HT1080 (cell line): ENCODE measurements at regions not wholly inside any gene's neighbourhood (a gene's known extent, or its start where the extent isn't known, plus 50 kb on each side); places are given as distances from the start of the nearest gene placed in this dataset.

Experiments used
- DNase-seq: peaks from one replicate; pipeline ENCODE4 v3.0.0-alpha.2; 2015; ENCODE audit warnings: low read depth

- DNase-seq: no peak
Observed at GRCh38 chr16:80489173-80489572, 51.6 kb upstream of the DYNLRB2 start.

- DNase-seq: no peak
Observed at GRCh38 chr16:80488167-80488566, 52.6 kb upstream of the DYNLRB2 start.

GRCh38 chr16:80480664-80481063 is 60.1 kb upstream of the DYNLRB2 start:
- DNase-seq: no peak

GRCh38 chr16:80477838-80478237 is 63.0 kb upstream of the DYNLRB2 start:
- no peak for DNase-seq

GRCh38 chr16:80468029-80468428 is 72.8 kb upstream of the DYNLRB2 start:
- DNase-seq: no peak

GRCh38 chr16:80466024-80466987 is 74.5 kb upstream of the DYNLRB2 start:
- DNase-seq: peak; percentile 47

- DNase-seq: no peak
Observed at GRCh38 chr16:80463751-80464495, 76.9 kb upstream of the DYNLRB2 start.

GRCh38 chr16:80463326-80463725 is 77.5 kb upstream of the DYNLRB2 start:
- DNase-seq: no peak

GRCh38 chr16:80462917-80463316 is 77.9 kb upstream of the DYNLRB2 start:
- DNase-seq: no peak

- no peak for DNase-seq
Observed at GRCh38 chr16:80460988-80461387, 79.8 kb upstream of the DYNLRB2 start.

- peak; percentile 14 for DNase-seq
Observed at GRCh38 chr16:80459966-80460365, 80.8 kb upstream of the DYNLRB2 start.

GRCh38 chr16:80459331-80459777 is 81.4 kb upstream of the DYNLRB2 start:
- no peak for DNase-seq

- no peak for DNase-seq
Observed at GRCh38 chr16:80457871-80458270, 82.9 kb upstream of the DYNLRB2 start.

GRCh38 chr16:80454802-80455201 is 86.0 kb upstream of the DYNLRB2 start:
- no peak for DNase-seq

- no peak for DNase-seq
Observed at GRCh38 chr16:80449392-80449791, 91.4 kb upstream of the DYNLRB2 start.

- no peak for DNase-seq
Observed at GRCh38 chr16:80447241-80447640, 93.6 kb upstream of the DYNLRB2 start.

- no peak for DNase-seq
Observed at GRCh38 chr16:80442779-80443178, 98.0 kb upstream of the DYNLRB2 start.

GRCh38 chr16:80441935-80442334 is 98.9 kb upstream of the DYNLRB2 start:
- DNase-seq: no peak

- DNase-seq: no peak
Observed at GRCh38 chr16:80440667-80441066, 100.1 kb upstream of the DYNLRB2 start.

GRCh38 chr16:80437707-80438106 is 103.1 kb upstream of the DYNLRB2 start:
- no peak for DNase-seq

GRCh38 chr16:80436510-80436909 is 104.3 kb upstream of the DYNLRB2 start:
- no peak for DNase-seq

- DNase-seq: peak; percentile 63
Observed at GRCh38 chr16:80433623-80434022, 107.2 kb upstream of the DYNLRB2 start.
